Neural progenitor cell (in vitro differentiated cells): ENCODE measurements at regions not wholly inside any gene's neighbourhood (a gene's known extent, or its start where the extent isn't known, plus 50 kb on each side); places are given as distances from the start of the nearest gene placed in this dataset.

ENCODE experiments used
- DNase-seq: peaks from one replicate; pipeline ENCODE4 v3.0.0-alpha.2; 2016; ENCODE audit warnings: low spot score
- H2AFZ ChIP-seq: fragments of 200-600 bp; sonication (generic); replicated peaks from 2 replicates; pipeline ENCODE4 v1.6.1; 2016; ENCODE audit warnings: antibody characterized with exemption
- H3F3A ChIP-seq: fragments of 200-600 bp; sonication (generic); 2 replicates; pipeline ENCODE4 v1.6.1; 2016; ENCODE audit warnings: antibody characterized with exemption, low read depth
- H3K27ac ChIP-seq: fragments of 200-600 bp; sonication (generic); 2 replicates; pipeline ENCODE4 v1.5.1; 2016; ENCODE audit warnings: mild to moderate bottlenecking
- H3K27me3 ChIP-seq: fragments of 200-600 bp; sonication (generic); 2 replicates; pipeline ENCODE4 v1.6.1; 2016; ENCODE audit warnings: mild to moderate bottlenecking, moderate library complexity
- H3K36me3 ChIP-seq: fragments of 200-600 bp; sonication (generic); 2 replicates; pipeline ENCODE4 v1.5.1; 2016
- H3K4me1 ChIP-seq: fragments of 200-600 bp; sonication (generic); 2 replicates; pipeline ENCODE4 v1.6.1; 2016; ENCODE audit warnings: mixed run types
- H3K4me2 ChIP-seq: fragments of 200-600 bp; sonication (generic); 2 replicates; pipeline ENCODE4 v1.6.1; 2016
- H3K4me3 ChIP-seq: fragments of 200-600 bp; sonication (generic); 2 replicates; pipeline ENCODE4 v1.5.1; 2016
- H3K79me2 ChIP-seq: fragments of 200-600 bp; sonication (generic); 2 replicates; pipeline ENCODE4 v1.6.1; 2016; ENCODE audit warnings: low read depth
- H3K9ac ChIP-seq: fragments of 200-600 bp; sonication (generic); 2 replicates; pipeline ENCODE4 v1.6.1; 2016
- H3K9me3 ChIP-seq: fragments of 200-600 bp; sonication (generic); 2 replicates; pipeline ENCODE4 v1.5.1; 2016; ENCODE audit warnings: low read depth
- H4K20me1 ChIP-seq: fragments of 200-600 bp; sonication (generic); 2 replicates; pipeline ENCODE4 v1.6.1; 2016; ENCODE audit warnings: low read depth
- H3K27ac Mint-ChIP-seq: 3 replicates; pipeline ENCODE4 v1.8.0; 2021; ENCODE audit warnings: mixed read lengths
- H3K27me3 Mint-ChIP-seq: 2 replicates; pipeline ENCODE4 v1.8.0; 2022; ENCODE audit warnings: low read depth, mild to moderate bottlenecking, inconsistent platforms, moderate library complexity, mixed read lengths; ENCODE audit not compliant: insufficient read depth
- H3K36me3 Mint-ChIP-seq: 3 replicates; pipeline ENCODE4 v1.8.0; 2021; ENCODE audit warnings: mixed read lengths
- H3K4me1 Mint-ChIP-seq: 3 replicates; pipeline ENCODE4 v1.8.0; 2021; ENCODE audit warnings: mixed read lengths
- H3K4me3 Mint-ChIP-seq: 3 replicates; pipeline ENCODE4 v1.8.0; 2021; ENCODE audit warnings: mild to moderate bottlenecking, moderate library complexity, mixed read lengths
- H3K9me3 Mint-ChIP-seq: 3 replicates; pipeline ENCODE4 v1.8.0; 2020; ENCODE audit warnings: mixed read lengths
- EZH2 ChIP-seq: fragments of 200-600 bp; sonication (generic); IDR thresholded peaks from 2 replicates; pipeline ENCODE4 v1.6.1; 2017; ENCODE audit warnings: antibody characterized with exemption, mild to moderate bottlenecking, moderate library complexity
- EZH2phosphoT487 ChIP-seq: fragments of 200-600 bp; sonication (generic); IDR thresholded peaks from 2 replicates; pipeline ENCODE4 v1.6.1; 2017; ENCODE audit warnings: antibody characterized with exemption
- TF ChIP-seq, protein P1 (sequence below): fragments of 200-600 bp; sonication (generic); IDR thresholded peaks from 2 replicates; pipeline ENCODE4 v1.5.1; 2017; ENCODE audit warnings: antibody characterized with exemption, mild to moderate bottlenecking

DNA sequence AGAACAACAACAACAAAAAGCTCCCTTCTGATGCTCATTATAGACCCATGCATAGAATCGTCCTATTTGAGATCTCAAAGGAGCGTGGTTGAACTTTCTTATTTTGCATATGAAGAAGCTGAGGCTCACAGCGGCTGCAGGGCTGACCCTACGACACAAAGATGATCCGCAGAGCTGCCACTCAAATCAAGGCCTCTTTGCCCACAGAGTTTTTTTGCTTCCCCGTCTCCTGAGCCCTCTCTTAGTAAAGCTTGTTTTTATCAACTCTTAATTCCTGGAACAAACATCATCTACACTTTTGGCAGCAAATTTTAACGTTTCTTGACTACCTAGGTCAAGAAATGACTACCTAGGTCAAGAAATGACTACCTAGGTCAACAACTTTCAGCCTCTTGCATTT, 73.7 kb downstream of the C16orf95 start:
- Histone ChIP-seq H3K4me1 (peaks cover 31% of the 10 kb centered on the region), H3K4me2 (peak overlapping the region; percentile 22), H3K27ac (no peak overlapping the region), H3K36me3 (no peaks in the 10 kb centered on the region), H3K9ac (no peak overlapping the region), H3K9me3 (no peaks in the 10 kb centered on the region), H3K4me3 (no peak overlapping the region), H3K79me2 (no peaks in the 10 kb centered on the region), H3F3A (peaks cover 10% of the 10 kb centered on the region), H2AFZ (peak overlapping the region; percentile 90), H4K20me1 (no peaks in the 10 kb centered on the region), H3K27me3 (no peaks in the 10 kb centered on the region)
- no peak overlapping the region for H3K4me3 Mint-ChIP-seq
- peaks cover 3% of the 10 kb centered on the region for H3K27me3 Mint-ChIP-seq
- TF ChIP-seq EZH2 (no peak), EZH2phosphoT487 (no peak)
- TF ChIP-seq, protein P1, sequence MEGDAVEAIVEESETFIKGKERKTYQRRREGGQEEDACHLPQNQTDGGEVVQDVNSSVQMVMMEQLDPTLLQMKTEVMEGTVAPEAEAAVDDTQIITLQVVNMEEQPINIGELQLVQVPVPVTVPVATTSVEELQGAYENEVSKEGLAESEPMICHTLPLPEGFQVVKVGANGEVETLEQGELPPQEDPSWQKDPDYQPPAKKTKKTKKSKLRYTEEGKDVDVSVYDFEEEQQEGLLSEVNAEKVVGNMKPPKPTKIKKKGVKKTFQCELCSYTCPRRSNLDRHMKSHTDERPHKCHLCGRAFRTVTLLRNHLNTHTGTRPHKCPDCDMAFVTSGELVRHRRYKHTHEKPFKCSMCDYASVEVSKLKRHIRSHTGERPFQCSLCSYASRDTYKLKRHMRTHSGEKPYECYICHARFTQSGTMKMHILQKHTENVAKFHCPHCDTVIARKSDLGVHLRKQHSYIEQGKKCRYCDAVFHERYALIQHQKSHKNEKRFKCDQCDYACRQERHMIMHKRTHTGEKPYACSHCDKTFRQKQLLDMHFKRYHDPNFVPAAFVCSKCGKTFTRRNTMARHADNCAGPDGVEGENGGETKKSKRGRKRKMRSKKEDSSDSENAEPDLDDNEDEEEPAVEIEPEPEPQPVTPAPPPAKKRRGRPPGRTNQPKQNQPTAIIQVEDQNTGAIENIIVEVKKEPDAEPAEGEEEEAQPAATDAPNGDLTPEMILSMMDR: no peak
- DNase-seq: no peak
- H3K4me1 Mint-ChIP-seq: peaks cover 39% of the 10 kb centered on the region
- H3K9me3 Mint-ChIP-seq: no peaks in the 10 kb centered on the region
- H3K36me3 Mint-ChIP-seq: no peaks in the 10 kb centered on the region
- no peak overlapping the region for H3K27ac Mint-ChIP-seq

DNA sequence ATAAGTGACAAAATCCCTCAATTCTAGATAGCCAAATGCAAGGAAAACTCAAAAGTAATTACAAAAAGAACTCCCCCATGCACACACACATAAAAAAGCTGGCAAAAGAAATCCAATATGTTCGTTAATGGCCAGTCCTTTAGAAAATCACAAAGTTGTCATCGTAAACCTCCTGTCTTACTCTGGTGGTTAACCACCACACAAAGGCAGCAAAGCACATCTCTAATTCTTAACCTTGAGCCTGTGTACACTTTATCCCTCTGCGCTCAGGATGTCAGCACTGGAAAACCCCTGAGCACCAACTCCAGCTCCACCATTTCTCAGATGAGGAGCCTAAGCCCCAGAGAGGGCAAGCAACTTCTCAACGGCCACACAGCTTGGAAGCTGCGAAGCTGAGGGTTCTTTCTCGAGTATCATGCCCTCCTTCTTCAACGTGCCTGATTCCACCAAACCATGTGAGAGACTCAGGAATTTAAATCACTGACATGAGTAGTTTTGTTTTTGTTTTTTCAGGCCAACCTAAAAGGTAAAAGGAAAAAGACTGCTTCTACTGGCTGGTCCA, 72.5 kb downstream of the C16orf95 start:
- TF ChIP-seq EZH2 (no peak), EZH2phosphoT487 (no peak)
- TF ChIP-seq, protein P1: no peak
- Histone ChIP-seq H3K27ac (no peak overlapping the region), H3K4me2 (peak overlapping the region; percentile 23), H3K79me2 (no peaks in the 10 kb centered on the region), H3K9ac (no peak overlapping the region), H3K4me3 (no peak overlapping the region), H3K27me3 (no peaks in the 10 kb centered on the region), H2AFZ (peak overlapping the region; percentile 74), H4K20me1 (no peaks in the 10 kb centered on the region), H3K36me3 (no peaks in the 10 kb centered on the region), H3F3A (peaks cover 10% of the 10 kb centered on the region), H3K4me1 (peaks cover 31% of the 10 kb centered on the region), H3K9me3 (no peaks in the 10 kb centered on the region)
- Mint-ChIP-seq H3K27me3 (peaks cover 3% of the 10 kb centered on the region), H3K4me1 (peaks cover 39% of the 10 kb centered on the region), H3K27ac (no peak overlapping the region), H3K36me3 (no peaks in the 10 kb centered on the region), H3K4me3 (no peak overlapping the region), H3K9me3 (no peaks in the 10 kb centered on the region)
- DNase-seq: no peak

DNA sequence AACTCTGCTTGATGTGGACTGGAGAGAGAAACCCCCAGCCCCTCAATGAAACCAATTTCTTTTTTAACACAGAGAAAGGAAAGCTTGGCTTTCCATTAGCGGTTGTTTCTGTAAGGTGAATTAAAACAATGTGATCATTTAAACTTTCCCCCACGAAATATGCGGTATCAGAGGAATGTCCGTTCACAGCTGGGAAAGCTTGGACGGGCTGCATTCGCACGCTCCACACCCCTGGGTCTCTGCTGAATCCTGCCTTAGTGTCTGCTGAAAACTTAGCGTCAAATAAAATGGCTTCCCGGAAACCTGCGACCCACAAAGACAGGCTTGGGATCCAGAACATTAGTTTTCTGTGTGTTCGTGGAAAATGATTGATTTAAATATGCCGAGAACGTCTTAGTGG, 71.7 kb downstream of the C16orf95 start:
- H3K27me3 Mint-ChIP-seq: peaks cover 3% of the 10 kb centered on the region

More for the DNA sequence above, 71.7 kb downstream of the C16orf95 start:
- TF ChIP-seq, protein P1: no peak
- no peak overlapping the region for H3K9ac ChIP-seq
- H3K27me3 ChIP-seq: no peaks in the 10 kb centered on the region
- no peaks in the 10 kb centered on the region for H3K79me2 ChIP-seq
- no peaks in the 10 kb centered on the region for H3K9me3 ChIP-seq
- H4K20me1 ChIP-seq: no peaks in the 10 kb centered on the region
- no peak for DNase-seq
- H3K4me2 ChIP-seq: peak overlapping the region; percentile 23
- Mint-ChIP-seq H3K36me3 (no peaks in the 10 kb centered on the region), H3K4me1 (peaks cover 39% of the 10 kb centered on the region), H3K9me3 (no peaks in the 10 kb centered on the region), H3K27ac (no peak overlapping the region), H3K4me3 (no peak overlapping the region)
- H3K4me1 ChIP-seq: peaks cover 31% of the 10 kb centered on the region
- H3K36me3 ChIP-seq: no peaks in the 10 kb centered on the region
- H3K27ac ChIP-seq: no peak overlapping the region
- no peak overlapping the region for H3K4me3 ChIP-seq
- peak overlapping the region; percentile 74 for H2AFZ ChIP-seq
- H3F3A ChIP-seq: peaks cover 10% of the 10 kb centered on the region
